SK-N-MC (cell line): ENCODE measurements at regions not wholly inside any gene's neighbourhood (a gene's known extent, or its start where the extent isn't known, plus 50 kb on each side); places are given as distances from the start of the nearest gene placed in this dataset.

Source experiments
- EZH2 ChIP-seq: fragments of 200-600 bp; sonication (generic); IDR thresholded peaks from one replicate; pipeline ENCODE4 v1.6.1; 2017; ENCODE audit warnings: antibody characterized with exemption
- POLR2AphosphoS5 ChIP-seq: IDR thresholded peaks from 2 replicates; pipeline ENCODE4 v1.6.1; 2012; ENCODE audit warnings: mild to moderate bottlenecking, low read depth, low read length, borderline replicate concordance

DNA sequence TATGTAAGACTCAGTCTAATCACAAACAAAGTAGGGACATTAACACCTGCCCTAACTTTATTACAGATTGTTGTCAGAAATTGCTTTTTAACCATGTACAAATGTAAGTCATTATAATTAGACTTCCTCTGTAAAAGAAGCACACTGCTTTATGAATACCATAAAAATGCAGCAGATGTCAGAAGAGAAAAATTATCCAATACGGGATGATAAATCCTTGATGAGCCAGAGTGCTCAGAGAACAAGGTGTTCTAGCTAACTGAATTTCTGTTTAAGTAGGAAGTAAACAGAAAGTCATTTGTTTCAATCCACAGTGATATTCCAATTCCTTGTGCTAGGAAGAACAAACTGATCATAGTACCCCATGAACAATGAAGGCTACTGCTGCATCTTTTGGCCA is 54.6 kb upstream of the BMPER start:
- TF ChIP-seq EZH2 = no peak
- TF ChIP-seq POLR2AphosphoS5 = no peak
